A549 (cell line): ENCODE measurements at regions not wholly inside any gene's neighbourhood (a gene's known extent, or its start where the extent isn't known, plus 50 kb on each side); places are given as distances from the start of the nearest gene placed in this dataset.

ENCODE experiments used
- ATAC-seq, 2 experiments: fragments of 200-7000 bp in 1 of 2; fragments of >200 bp in 1 of 2; cut with Nextera tagmentation in 1 of 2; cut with Tn5 transposase in 1 of 2; 3 replicates each; pipeline versions ENCODE4 v1.8.0 to v1.9.1; 2018 to 2020; ENCODE audit warnings: mild to moderate bottlenecking in 1 of 2, moderate library complexity in 1 of 2
- CTCF ChIA-PET: fragments of 300-600 bp; sonication (Branson Sonifier 250); formaldehyde crosslinking; extraction: SDS; loops from one replicate; lab custom pipeline; 2021; ENCODE audit warnings: antibody characterized with exemption, inconsistent platforms; lab: Yijun Ruan, JAX
- POLR2A ChIA-PET: fragments of 350-600 bp; formaldehyde crosslinking; extraction: SDS; loops from one replicate; lab custom pipeline; 2021; ENCODE audit warnings: antibody characterized with exemption, inconsistent platforms; lab: Yijun Ruan, JAX
- DNase-seq, 2 experiments: peaks; one replicate each; pipeline versions ENCODE4 v3.0.0 to v3.0.0-alpha.2; 2011 to 2016; ENCODE audit warnings: low read depth in 1 of 2, low spot score in 1 of 2
- FAIRE-seq: peaks from 2 replicates; lab custom pipeline; 2011; peaks lifted over from hg19 to GRCh38; lab: Jason Lieb, UNC
- H3K27ac ChIP-seq, 2 experiments: fragments of >200 bp; sonication (Bioruptor Twin); formaldehyde crosslinking; 3 replicates each; pipeline ENCODE4 v1.5.1; 2016 to 2017
- H3K4me1 ChIP-seq: fragments of >200 bp; sonication (Bioruptor Twin); formaldehyde crosslinking; 3 replicates; pipeline ENCODE4 v1.6.1; 2016
- H3K4me2 ChIP-seq: fragments of >200 bp; sonication (Bioruptor Twin); formaldehyde crosslinking; 3 replicates; pipeline ENCODE4 v1.6.1; 2016
- H3K4me3 ChIP-seq: fragments of >200 bp; sonication (Bioruptor Twin); formaldehyde crosslinking; 3 replicates; pipeline ENCODE4 v1.5.1; 2016
- H3K9me3 ChIP-seq: fragments of >200 bp; sonication (Bioruptor Twin); formaldehyde crosslinking; 3 replicates; pipeline ENCODE4 v1.6.1; 2016
- BHLHE40 ChIP-seq: IDR thresholded peaks from 2 replicates; pipeline ENCODE4 v1.6.1; 2012; ENCODE audit warnings: low read depth, low read length, inconsistent platforms
- CBX2 ChIP-seq: fragments of 200-600 bp; sonication (generic); IDR thresholded peaks from 2 replicates; pipeline ENCODE4 v1.6.1; 2016; ENCODE audit warnings: low read depth, mild to moderate bottlenecking, borderline replicate concordance
- EHMT2 ChIP-seq: fragments of 200-600 bp; sonication (generic); IDR thresholded peaks from 2 replicates; pipeline ENCODE4 v1.6.1; 2016; ENCODE audit warnings: antibody characterized with exemption, low read depth, mild to moderate bottlenecking, moderate library complexity
- ESRRA ChIP-seq: fragments of 150-350 bp; IDR thresholded peaks from 2 replicates; pipeline ENCODE4 v1.6.1; 2014; ENCODE audit warnings: mild to moderate bottlenecking, low read length, borderline replicate concordance
- FOSB ChIP-seq: fragments of 250-450 bp; sonication (Bioruptor Pico); IDR thresholded peaks from 2 replicates; pipeline ENCODE4 v1.5.0; 2020; ENCODE audit warnings: mild to moderate bottlenecking, moderate library complexity
- GATA3 ChIP-seq: IDR thresholded peaks from 2 replicates; pipeline ENCODE4 v1.6.1; 2012; ENCODE audit warnings: borderline replicate concordance
- JUN ChIP-seq, 2 experiments: fragments of >200 bp; sonication (Bioruptor Twin); formaldehyde crosslinking; IDR thresholded peaks; 2 replicates in 1 of 2; 3 replicates in 1 of 2; pipeline ENCODE4 v1.6.1; 2016 to 2017
- MAFK ChIP-seq: fragments of 450-650 bp; IDR thresholded peaks from 2 replicates; pipeline ENCODE4 v1.6.1; 2014; ENCODE audit not compliant: partially characterized antibody
- NFE2L2 ChIP-seq: fragments of 150-350 bp; conservative IDR thresholded peaks from 2 replicates; pipeline ENCODE4 v1.6.1; 2014; ENCODE audit warnings: low read length
- NPAS2 ChIP-seq: fragments of 250-450 bp; sonication (Bioruptor Pico); IDR thresholded peaks from 2 replicates; pipeline ENCODE4 v1.8.0; 2022; ENCODE audit warnings: mild to moderate bottlenecking, moderate library complexity, borderline replicate concordance
- POLR2AphosphoS2 ChIP-seq: conservative IDR thresholded peaks from 2 replicates; pipeline ENCODE4 v1.6.1; 2012; ENCODE audit warnings: low read length, improper control_type of control experiment, inconsistent platforms
- RCOR1 ChIP-seq: fragments of 150-350 bp; IDR thresholded peaks from 2 replicates; pipeline ENCODE4 v1.6.1; 2014; ENCODE audit warnings: antibody characterized with exemption, low read length, low read depth
- RNF2 ChIP-seq: fragments of 200-600 bp; sonication (generic); IDR thresholded peaks from 2 replicates; pipeline ENCODE4 v1.6.1; 2016; ENCODE audit warnings: low read depth, mild to moderate bottlenecking, antibody characterized with exemption, moderate library complexity, borderline replicate concordance
- SREBF2 ChIP-seq: fragments of 450-650 bp; IDR thresholded peaks from 2 replicates; pipeline ENCODE4 v1.6.1; 2014; ENCODE audit warnings: mild to moderate bottlenecking, moderate library complexity
- ZSCAN20 ChIP-seq: fragments of 250-450 bp; sonication (Bioruptor Pico); IDR thresholded peaks from 2 replicates; pipeline ENCODE4 v1.8.0; 2022; ENCODE audit warnings: mild to moderate bottlenecking, moderate library complexity
- WGBS: methylation state at CpG from one replicate; pipeline ENCODE4 v1.1.6; 2017; ENCODE audit errors: missing lambda C conversion rate; 5-methylcytosine and 5-hydroxymethylcytosine counted together
- TF ChIP-seq, protein P1 (sequence below): IDR thresholded peaks from 2 replicates; pipeline ENCODE4 v1.6.1; 2012
- TF ChIP-seq, protein P2 (sequence below): IDR thresholded peaks from 2 replicates; pipeline ENCODE4 v1.6.1; 2012; ENCODE audit warnings: low read depth, borderline replicate concordance
- TF ChIP-seq, protein P3 (sequence below): fragments of 250-450 bp; sonication (Bioruptor Pico); IDR thresholded peaks from 2 replicates; pipeline ENCODE4 v1.5.0; 2020; ENCODE audit warnings: low read depth, mild to moderate bottlenecking, moderate library complexity
- TF ChIP-seq, protein P4 (sequence below): fragments of >200 bp; sonication (Bioruptor Twin); formaldehyde crosslinking; IDR thresholded peaks from 2 replicates; pipeline ENCODE4 v1.6.1; 2016
- TF ChIP-seq, protein P5 (sequence below): fragments of 250-450 bp; sonication (Bioruptor Pico); IDR thresholded peaks from 2 replicates; pipeline ENCODE4 v1.5.0; 2021; ENCODE audit warnings: mild to moderate bottlenecking, moderate library complexity, borderline replicate concordance
- TF ChIP-seq, protein P6 (sequence below): fragments of 150-350 bp; IDR thresholded peaks from 2 replicates; pipeline ENCODE4 v1.6.1; 2014; ENCODE audit warnings: low read depth, mild to moderate bottlenecking, low read length

DNA sequence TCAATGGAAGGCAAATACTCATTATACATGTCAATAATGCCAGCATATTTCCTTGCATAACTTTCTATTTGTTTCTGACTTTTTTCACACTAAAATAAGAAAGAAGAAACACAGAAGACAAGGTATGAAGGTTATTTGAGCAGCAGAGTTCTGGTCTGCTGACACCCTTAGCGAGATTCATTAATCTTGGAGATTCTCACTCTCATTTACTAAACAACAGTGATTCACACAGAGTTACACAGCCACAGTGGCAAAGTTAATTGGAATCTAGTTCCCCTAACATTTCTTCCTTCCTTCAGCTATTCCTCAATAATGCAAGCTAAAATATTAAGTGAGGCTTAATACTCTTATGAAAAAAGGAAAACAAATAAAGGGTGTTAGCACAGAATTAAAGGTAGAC, 1044.0 kb downstream of the IGSF11 start:
- ATAC-seq (no peak), FAIRE-seq (peak; percentile 28), DNase-seq (no peak)
- H3K9me3 ChIP-seq: no peaks in the 10 kb centered on the region
- 69% methylated on average over 1 of the region's 1 CpG for WGBS
- H3K4me3 ChIP-seq: no peak overlapping the region
- no peaks in the 10 kb centered on the region for H3K4me1 ChIP-seq
- CTCF ChIA-PET: interaction anchor here (1.8 kb wide), 1 partner anchor 8 kb away, joined by 3 read pairs; no protein-coding TSS in a partner anchor
- H3K4me2 ChIP-seq: no peak overlapping the region
- no peak overlapping the region for H3K27ac ChIP-seq
- POLR2A ChIA-PET: no interaction called here
- no peak for TF ChIP-seq POLR2AphosphoS2
- TF ChIP-seq, protein P1, sequence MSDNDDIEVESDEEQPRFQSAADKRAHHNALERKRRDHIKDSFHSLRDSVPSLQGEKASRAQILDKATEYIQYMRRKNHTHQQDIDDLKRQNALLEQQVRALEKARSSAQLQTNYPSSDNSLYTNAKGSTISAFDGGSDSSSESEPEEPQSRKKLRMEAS: no peak
- no peak for TF ChIP-seq GATA3
- TF ChIP-seq, protein P2, sequence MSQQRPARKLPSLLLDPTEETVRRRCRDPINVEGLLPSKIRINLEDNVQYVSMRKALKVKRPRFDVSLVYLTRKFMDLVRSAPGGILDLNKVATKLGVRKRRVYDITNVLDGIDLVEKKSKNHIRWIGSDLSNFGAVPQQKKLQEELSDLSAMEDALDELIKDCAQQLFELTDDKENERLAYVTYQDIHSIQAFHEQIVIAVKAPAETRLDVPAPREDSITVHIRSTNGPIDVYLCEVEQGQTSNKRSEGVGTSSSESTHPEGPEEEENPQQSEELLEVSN: no peak
- TF ChIP-seq, protein P3, sequence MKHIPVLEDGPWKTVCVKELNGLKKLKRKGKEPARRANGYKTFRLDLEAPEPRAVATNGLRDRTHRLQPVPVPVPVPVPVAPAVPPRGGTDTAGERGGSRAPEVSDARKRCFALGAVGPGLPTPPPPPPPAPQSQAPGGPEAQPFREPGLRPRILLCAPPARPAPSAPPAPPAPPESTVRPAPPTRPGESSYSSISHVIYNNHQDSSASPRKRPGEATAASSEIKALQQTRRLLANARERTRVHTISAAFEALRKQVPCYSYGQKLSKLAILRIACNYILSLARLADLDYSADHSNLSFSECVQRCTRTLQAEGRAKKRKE (CRISPR knock-in tag): no peak
- no peak for TF ChIP-seq MAFK
- TF ChIP-seq, protein P4, sequence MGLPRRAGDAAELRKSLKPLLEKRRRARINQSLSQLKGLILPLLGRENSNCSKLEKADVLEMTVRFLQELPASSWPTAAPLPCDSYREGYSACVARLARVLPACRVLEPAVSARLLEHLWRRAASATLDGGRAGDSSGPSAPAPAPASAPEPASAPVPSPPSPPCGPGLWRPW: no peak
- no peak for TF ChIP-seq ZSCAN20 (CRISPR knock-in tag)
- no peak for TF ChIP-seq FOSB (CRISPR knock-in tag)
- no peak for TF ChIP-seq NFE2L2
- no peak for TF ChIP-seq ESRRA
- no peak for TF ChIP-seq JUN (IDR thresholded peaks at IDR 0.05)
- TF ChIP-seq SREBF2: no peak
- TF ChIP-seq RCOR1: no peak
- no peak for TF ChIP-seq RNF2
- TF ChIP-seq NPAS2: no peak
- TF ChIP-seq, protein P5, sequence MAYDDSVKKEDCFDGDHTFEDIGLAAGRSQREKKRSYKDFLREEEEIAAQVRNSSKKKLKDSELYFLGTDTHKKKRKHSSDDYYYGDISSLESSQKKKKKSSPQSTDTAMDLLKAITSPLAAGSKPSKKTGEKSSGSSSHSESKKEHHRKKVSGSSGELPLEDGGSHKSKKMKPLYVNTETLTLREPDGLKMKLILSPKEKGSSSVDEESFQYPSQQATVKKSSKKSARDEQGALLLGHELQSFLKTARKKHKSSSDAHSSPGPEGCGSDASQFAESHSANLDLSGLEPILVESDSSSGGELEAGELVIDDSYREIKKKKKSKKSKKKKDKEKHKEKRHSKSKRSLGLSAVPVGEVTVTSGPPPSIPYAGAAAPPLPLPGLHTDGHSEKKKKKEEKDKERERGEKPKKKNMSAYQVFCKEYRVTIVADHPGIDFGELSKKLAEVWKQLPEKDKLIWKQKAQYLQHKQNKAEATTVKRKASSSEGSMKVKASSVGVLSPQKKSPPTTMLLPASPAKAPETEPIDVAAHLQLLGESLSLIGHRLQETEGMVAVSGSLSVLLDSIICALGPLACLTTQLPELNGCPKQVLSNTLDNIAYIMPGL (CRISPR knock-in tag): no peak
- TF ChIP-seq, protein P6, sequence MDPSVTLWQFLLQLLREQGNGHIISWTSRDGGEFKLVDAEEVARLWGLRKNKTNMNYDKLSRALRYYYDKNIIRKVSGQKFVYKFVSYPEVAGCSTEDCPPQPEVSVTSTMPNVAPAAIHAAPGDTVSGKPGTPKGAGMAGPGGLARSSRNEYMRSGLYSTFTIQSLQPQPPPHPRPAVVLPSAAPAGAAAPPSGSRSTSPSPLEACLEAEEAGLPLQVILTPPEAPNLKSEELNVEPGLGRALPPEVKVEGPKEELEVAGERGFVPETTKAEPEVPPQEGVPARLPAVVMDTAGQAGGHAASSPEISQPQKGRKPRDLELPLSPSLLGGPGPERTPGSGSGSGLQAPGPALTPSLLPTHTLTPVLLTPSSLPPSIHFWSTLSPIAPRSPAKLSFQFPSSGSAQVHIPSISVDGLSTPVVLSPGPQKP: no peak

DNA sequence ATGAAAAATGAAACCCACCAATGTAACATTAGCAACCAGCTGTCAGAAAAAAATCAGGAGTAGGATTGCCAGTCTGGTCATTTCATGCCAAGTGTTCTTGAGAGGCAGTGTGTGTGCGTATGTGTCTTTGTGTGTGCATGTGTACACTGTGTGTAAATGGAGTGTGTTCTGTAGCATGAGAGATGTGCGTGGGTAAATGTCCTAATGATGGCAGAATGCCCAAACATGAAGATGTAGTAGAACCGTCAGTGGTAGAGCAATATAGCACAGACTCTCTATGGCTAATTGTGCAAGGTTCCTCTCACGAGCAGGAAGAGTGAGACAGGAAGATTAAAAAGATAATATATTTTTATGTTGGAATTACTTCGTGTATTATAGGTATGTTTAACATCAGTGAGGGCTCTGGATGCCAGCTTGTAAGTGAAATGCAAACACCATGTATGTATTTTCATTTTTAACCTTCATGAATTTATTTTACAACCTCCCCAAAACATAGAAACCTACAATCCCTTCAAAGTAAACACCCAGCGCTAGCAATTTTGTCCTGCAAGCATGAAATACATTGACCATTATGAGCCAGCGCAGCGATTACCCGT, 1038.7 kb downstream of the IGSF11 start:
- peak overlapping the region; percentile 97 for H3K4me2 ChIP-seq
- 35% methylated on average over 9 of the region's 9 CpGs for WGBS
- peaks cover 8% of the 10 kb centered on the region; the same call in 2 of the 3 replicates for H3K4me1 ChIP-seq
- ChIA-PET POLR2A (no interaction called here), CTCF (interaction anchor here (0.6 to 1.2 kb wide), 2 partner anchors 42 to 44 kb away, joined by 3 to 5 read pairs; no protein-coding TSS in a partner anchor)
- FAIRE-seq: no peak
- ATAC-seq: no peak
- peak overlapping the region; percentile 56 for H3K4me3 ChIP-seq
- H3K9me3 ChIP-seq: no peaks in the 10 kb centered on the region
- no peak overlapping the region for H3K27ac ChIP-seq
- TF ChIP-seq BHLHE40: no peak
- TF ChIP-seq JUN (IDR thresholded peaks at IDR 0.05): no peak
- no peak for TF ChIP-seq ESRRA
- TF ChIP-seq, protein P1: no peak
- TF ChIP-seq EHMT2: no peak
- no peak for TF ChIP-seq CBX2
- DNase-seq: no peak
